ENCODE measurements at regions not wholly inside any gene's neighbourhood (a gene's known extent, or its start where the extent isn't known, plus 50 kb on each side); places are given as distances from the start of the nearest gene placed in this dataset.

DNA sequence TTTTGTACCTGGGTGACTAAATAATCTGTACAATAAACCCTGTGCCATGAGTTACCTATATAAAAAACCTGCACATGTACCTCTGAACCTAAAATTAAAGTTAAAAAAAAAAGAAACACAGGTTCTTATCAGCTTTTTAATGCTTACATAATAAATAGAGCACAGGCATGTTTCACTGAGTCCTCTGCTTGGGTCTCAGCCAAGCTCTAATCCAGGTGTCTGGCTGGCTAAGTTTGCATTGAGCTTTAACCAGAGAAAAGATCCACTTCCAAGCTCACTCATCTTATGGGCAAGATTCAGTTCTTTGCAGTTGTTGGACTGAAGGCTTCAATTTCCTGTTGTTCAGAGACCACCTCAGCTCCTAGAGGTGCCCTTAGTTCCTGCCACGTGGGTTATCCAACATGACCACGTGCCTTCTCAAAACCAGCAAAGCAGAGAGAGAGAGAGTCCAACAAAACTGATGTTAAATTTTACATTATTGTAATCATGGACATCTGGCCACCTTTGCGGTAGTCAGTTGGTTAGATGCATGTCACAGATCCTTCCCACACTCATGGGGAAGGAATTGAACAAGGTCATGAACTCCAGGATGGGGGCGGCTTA, 68.2 kb upstream of the TMPRSS2 start:
- H3K27me3 ChIP-seq (ENCODE audit: control insufficient read depth, insufficient read depth, low read length, poor library complexity, severe bottlenecking), result no peaks in the 10 kb centered on the region
- DNase-seq, result no peak
- H3K4me1 ChIP-seq (ENCODE audit: control insufficient read depth, insufficient read depth, low read length), result no peaks in the 10 kb centered on the region
- Mint-ChIP-seq H3K9me3 (peaks cover 64% of the 10 kb centered on the region), H3K36me3 (ENCODE audit: low read depth) (no peaks in the 10 kb centered on the region), H3K4me3 (no peak overlapping the region), H3K4me1 (no peaks in the 10 kb centered on the region), H3K27me3 (ENCODE audit: insufficient read depth) (no peaks in the 10 kb centered on the region), H3K27ac (no peak overlapping the region)
- H3K9ac ChIP-seq (ENCODE audit: extremely low read depth, low read length, poor library complexity, severe bottlenecking), result no peak overlapping the region
- TF ChIP-seq, protein P1, sequence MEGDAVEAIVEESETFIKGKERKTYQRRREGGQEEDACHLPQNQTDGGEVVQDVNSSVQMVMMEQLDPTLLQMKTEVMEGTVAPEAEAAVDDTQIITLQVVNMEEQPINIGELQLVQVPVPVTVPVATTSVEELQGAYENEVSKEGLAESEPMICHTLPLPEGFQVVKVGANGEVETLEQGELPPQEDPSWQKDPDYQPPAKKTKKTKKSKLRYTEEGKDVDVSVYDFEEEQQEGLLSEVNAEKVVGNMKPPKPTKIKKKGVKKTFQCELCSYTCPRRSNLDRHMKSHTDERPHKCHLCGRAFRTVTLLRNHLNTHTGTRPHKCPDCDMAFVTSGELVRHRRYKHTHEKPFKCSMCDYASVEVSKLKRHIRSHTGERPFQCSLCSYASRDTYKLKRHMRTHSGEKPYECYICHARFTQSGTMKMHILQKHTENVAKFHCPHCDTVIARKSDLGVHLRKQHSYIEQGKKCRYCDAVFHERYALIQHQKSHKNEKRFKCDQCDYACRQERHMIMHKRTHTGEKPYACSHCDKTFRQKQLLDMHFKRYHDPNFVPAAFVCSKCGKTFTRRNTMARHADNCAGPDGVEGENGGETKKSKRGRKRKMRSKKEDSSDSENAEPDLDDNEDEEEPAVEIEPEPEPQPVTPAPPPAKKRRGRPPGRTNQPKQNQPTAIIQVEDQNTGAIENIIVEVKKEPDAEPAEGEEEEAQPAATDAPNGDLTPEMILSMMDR (conservative IDR thresholded peaks at IDR 0.05), result no peak
- peaks cover 49% of the 10 kb centered on the region for H3K9me3 ChIP-seq (ENCODE audit: control insufficient read depth, low read length)
- WGBS, 2 experiments (ENCODE audit: insufficient coverage in 1 of 2, insufficient read length in 1 of 2), result 80 to 82% methylated on average over 1 to 4 of the region's 4 CpGs
- no peaks in the 10 kb centered on the region for H3K36me3 ChIP-seq (ENCODE audit: control insufficient read depth, insufficient read depth, low read length)
- H3K27ac ChIP-seq (ENCODE audit: low read depth, low read length), result no peak overlapping the region
- no peak overlapping the region for H3K4me3 ChIP-seq (ENCODE audit: low read length)

DNA sequence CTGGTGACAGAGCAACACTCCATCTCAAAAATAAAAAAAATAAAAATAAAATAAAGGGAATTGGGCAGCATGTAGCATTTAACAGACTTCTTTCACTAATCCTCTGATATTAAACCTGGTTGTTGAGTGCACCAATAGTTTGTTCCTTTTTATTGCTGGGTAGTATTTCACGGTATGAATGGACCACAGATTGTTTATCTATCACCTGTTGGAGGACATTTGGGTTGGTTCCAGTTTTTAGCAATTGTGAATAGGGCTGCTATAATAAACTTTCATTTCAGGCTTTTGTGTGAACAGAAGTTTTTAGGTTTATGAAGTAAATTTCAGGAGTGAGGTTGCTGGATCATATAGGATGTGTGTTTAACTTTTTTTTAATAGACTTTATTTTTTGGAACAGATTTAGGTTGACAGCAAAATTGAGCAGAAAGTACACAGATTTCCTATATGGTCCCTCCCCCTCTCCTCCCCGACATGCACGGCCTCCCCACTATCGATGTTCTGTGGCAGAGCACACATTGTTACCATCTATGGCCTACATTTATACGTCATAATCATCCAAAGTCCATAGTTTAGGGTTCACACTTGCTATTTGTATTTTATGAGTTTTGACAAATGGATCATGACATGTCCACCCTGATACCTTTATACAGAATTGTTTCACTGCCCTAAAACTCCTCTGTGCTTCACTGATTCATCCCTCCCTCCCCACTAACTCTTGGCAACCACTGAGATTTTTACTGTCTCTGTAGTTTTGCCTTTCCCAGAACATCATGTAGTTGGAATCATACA, 66.1 kb upstream of the TMPRSS2 start:
- H3K4me1 Mint-ChIP-seq, result no peaks in the 10 kb centered on the region
- WGBS, 2 experiments (ENCODE audit: insufficient coverage in 1 of 2, insufficient read length in 1 of 2), result 86 to 89% methylated on average over 2 to 5 of the region's 5 CpGs
- H3K9me3 Mint-ChIP-seq, result peaks cover 61% of the 10 kb centered on the region
- H3K4me3 Mint-ChIP-seq, result no peak overlapping the region
- H3K4me1 ChIP-seq (ENCODE audit: control insufficient read depth, insufficient read depth, low read length), result no peaks in the 10 kb centered on the region
- no peaks in the 10 kb centered on the region for H3K27me3 ChIP-seq (ENCODE audit: control insufficient read depth, insufficient read depth, low read length, poor library complexity, severe bottlenecking)
- no peak for DNase-seq
- TF ChIP-seq, protein P1 (conservative IDR thresholded peaks at IDR 0.05), result no peak
- H3K9ac ChIP-seq (ENCODE audit: extremely low read depth, low read length, poor library complexity, severe bottlenecking), result no peak overlapping the region
- H3K9me3 ChIP-seq (ENCODE audit: control insufficient read depth, low read length), result peaks cover 50% of the 10 kb centered on the region
- no peak overlapping the region for H3K27ac ChIP-seq (ENCODE audit: low read depth, low read length)
- no peaks in the 10 kb centered on the region for H3K27me3 Mint-ChIP-seq (ENCODE audit: insufficient read depth)
- H3K27ac Mint-ChIP-seq, result no peak overlapping the region
- H3K36me3 ChIP-seq (ENCODE audit: control insufficient read depth, insufficient read depth, low read length), result no peaks in the 10 kb centered on the region
- no peaks in the 10 kb centered on the region for H3K36me3 Mint-ChIP-seq (ENCODE audit: low read depth)
- no peak overlapping the region for H3K4me3 ChIP-seq (ENCODE audit: low read length)

DNA sequence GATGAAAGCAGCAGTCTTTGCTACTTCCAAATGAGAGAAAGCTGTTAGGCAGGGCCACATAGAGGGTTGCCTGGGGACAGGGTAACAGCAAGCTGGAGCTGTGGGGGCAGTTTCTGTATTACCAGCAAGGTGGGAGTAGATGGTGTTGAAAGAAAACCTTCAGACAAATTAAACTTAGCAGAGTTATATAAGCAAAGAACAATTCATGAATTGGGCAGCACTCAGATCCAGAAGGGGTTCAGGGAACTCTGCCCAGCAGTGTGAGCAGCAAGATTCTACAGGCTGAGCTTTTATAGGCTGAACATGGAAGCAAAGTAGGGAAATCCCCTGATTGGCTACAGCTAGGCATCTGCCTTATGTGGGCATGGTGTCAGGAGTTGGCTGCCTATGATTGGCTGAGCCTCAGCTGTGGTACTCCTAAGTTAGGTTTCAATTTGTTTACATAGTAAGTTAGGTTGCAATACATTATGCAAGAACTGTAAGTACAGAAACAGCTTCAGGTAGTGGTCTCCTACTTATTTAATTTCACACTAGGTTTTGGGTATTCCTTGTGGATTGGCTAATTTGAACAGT, 64.1 kb upstream of the TMPRSS2 start:
- no peak overlapping the region for H3K27ac ChIP-seq (ENCODE audit: low read depth, low read length)
- TF ChIP-seq, protein P1 (conservative IDR thresholded peaks at IDR 0.05), result no peak
- Mint-ChIP-seq H3K36me3 (ENCODE audit: low read depth) (no peaks in the 10 kb centered on the region), H3K27me3 (ENCODE audit: insufficient read depth) (peaks cover 3% of the 10 kb centered on the region), H3K4me3 (no peak overlapping the region), H3K4me1 (no peaks in the 10 kb centered on the region), H3K9me3 (peaks cover 41% of the 10 kb centered on the region), H3K27ac (no peak overlapping the region)
- peaks cover 30% of the 10 kb centered on the region for H3K9me3 ChIP-seq (ENCODE audit: control insufficient read depth, low read length)
- H3K36me3 ChIP-seq (ENCODE audit: control insufficient read depth, insufficient read depth, low read length), result no peaks in the 10 kb centered on the region
- no peak for DNase-seq
- no peak overlapping the region for H3K4me3 ChIP-seq (ENCODE audit: low read length)
- no peaks in the 10 kb centered on the region for H3K27me3 ChIP-seq (ENCODE audit: control insufficient read depth, insufficient read depth, low read length, poor library complexity, severe bottlenecking)
- H3K4me1 ChIP-seq (ENCODE audit: control insufficient read depth, insufficient read depth, low read length), result no peaks in the 10 kb centered on the region
- no peak overlapping the region for H3K9ac ChIP-seq (ENCODE audit: extremely low read depth, low read length, poor library complexity, severe bottlenecking)
